HT-29 (cell line): ENCODE measurements at regions not wholly inside any gene's neighbourhood (a gene's known extent, or its start where the extent isn't known, plus 50 kb on each side); places are given as distances from the start of the nearest gene placed in this dataset.
A peak's percentile ranks its signal among the peaks of the same experiment; 100 is the strongest.
"Not testable (repeated sequence)": the region's sequence is repeated elsewhere in the genome, so short reads cannot be mapped to it uniquely, and the experiment has no call there.

Experiments used
- DNase-seq: peaks from one replicate; pipeline ENCODE4 v3.0.0-alpha.2; 2015; ENCODE audit warnings: low spot score

DNA sequence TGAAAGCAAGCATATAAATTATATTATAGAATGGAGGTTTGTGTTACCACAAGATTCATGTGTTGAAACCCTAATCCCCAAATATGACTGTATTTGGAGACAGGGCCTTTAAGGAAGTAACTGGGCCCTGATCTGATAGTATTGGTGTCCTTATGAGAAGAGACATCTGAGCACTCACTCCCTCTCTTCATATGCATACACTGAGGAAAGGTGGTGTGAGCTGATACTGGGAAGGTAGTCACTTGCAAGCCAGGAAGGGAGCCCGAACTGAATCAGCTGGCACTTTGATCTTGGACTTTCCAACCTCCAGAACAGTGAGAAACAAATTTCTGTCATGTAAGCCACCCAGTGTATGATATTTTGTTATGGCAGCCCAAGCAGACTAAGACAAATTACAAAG is 66.9 kb upstream of the RHOBTB1 start:
- DNase-seq: no peak

DNA sequence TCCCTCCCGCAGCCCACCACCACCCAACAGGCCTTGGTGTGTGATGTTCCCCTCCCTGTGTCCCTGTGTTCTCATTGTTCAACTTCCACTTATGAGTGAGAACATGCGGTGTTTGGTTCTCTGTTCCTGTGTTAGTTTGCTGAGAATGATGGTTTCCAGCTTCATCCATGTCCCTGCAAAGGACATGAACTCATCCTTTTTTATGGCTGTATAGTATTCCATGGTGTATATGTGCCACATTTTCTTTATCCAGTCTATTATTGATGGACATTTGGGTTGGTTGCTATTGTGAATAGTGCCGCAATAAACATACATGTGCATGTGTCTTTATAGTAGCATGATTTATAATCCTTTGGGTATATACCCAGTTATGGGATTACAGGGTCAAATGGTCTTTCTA is 59.1 kb upstream of the RHOBTB1 start:
- not testable (repeated sequence) for DNase-seq

DNA sequence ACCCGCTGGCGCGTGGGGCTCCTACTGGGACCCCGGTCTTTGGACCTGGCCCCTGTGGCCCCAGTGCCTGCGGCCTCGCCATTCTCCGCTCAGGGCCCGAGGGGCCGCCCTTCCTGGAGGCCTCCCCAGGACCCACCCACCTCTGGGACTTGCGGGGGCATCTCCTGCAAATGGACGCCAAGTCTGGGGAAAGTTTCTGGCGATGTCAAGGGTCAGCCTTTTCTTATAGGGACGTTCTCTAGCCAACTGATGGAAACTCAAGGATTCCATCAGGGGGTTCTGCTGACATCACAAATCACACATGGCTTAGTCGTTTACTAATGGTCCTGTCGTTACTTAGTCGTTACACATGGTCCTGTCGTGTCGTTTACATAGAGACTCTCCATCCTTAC is 57.7 kb upstream of the RHOBTB1 start:
- no peak for DNase-seq

DNA sequence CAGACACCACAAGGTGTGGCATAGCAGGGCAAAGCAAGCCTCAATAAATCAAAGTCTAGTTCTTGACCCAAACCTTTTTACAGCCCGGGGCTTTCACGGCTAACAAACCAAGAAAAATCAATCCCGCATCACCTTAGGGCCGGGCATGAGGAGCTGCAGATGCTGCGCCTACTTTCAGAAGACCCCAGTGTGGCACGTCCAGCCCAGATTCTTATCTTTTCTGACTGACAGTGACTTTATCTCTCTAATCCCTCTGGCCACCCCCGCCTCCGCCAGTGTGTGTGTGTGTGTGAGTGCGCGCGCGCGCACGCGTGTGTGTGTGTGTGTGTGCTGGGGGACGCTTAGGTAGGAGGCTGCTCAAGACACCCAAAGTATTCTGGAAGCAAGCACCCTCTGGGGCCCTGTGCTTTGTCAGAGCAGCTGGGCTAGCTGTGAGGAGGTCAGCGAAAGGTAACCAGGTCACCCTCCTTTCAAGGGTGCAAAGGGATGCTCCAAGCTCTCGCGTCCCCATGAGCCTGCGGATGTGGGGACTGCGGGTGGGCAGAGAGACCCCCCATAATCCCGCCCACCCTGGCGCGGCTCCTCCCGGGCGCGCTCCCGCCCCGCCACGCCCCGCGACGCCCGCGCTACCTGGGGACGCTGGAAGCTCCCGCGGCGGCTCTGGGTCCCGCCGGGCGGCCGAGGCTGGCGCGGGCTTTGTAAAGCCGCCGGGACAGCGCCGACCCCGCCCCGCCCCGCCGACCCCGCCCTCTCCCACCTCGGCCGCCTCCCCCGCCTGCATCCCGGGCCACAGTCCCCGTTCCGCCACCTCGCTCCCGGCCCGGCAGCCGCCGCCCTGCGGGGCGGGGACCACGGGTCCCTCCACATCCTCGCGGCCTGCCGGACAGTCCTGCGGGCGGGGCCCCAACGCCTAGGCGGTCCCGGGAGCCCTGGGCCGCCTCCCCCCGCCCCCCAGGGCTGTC is 57.1 kb upstream of the RHOBTB1 start:
- peak; percentile 25 for DNase-seq

DNA sequence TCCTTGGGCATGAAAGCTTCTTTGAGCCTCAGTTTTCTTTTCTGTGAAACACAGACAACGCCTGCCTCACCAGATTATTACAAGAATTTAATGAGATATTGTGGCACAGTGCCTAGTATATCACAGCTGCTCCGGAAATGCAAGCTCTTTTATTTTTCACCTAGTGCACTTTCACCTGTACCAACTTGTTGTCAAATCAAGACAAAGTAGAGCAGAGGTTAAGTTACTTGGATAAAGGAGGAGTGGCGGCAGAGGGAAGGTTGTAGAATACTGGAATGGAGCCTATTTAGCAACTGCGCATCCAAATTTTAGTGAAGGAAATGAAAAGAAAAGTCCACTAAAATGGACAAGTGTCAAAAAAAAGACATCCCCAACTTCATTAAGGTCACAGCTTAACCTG is 54.9 kb upstream of the RHOBTB1 start:
- no peak for DNase-seq

DNA sequence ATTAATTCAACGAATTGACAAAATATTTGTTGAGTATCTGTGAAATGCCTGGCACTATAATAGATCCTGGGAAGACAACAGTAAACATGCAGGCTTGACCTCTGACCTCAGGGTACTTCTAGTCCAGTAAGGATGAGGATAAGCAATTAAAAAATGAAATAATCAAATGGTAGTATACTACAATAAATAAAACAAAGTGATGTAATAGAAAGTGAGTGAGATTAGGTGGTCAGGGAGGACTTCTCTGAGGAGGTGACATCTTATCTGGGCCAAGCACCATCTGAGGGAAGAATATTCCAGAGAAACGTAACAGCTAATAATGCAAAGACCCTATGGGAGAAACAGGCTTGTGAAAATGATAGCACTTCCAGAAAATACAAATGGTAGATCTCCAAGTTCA is 50.1 kb upstream of the RHOBTB1 start:
- DNase-seq: no peak
